T-helper 1 cell treated with Interleukin-12 subunit alpha and Interleukin-12 subunit beta and Interleukin-4 antibody, amounts not matched to agents 30 μg/mL and 1 μg/mL, for 36 hours (primary cell): ENCODE measurements at regions not wholly inside any gene's neighbourhood (a gene's known extent, or its start where the extent isn't known, plus 50 kb on each side); places are given as distances from the start of the nearest gene placed in this dataset.
"Not testable (repeated sequence)": the region's sequence is repeated elsewhere in the genome, so short reads cannot be mapped to it uniquely, and the experiment has no call there.

ENCODE experiments used
- H3K27ac Mint-ChIP-seq: one replicate; pipeline ENCODE4 v1.8.0; 2021; ENCODE audit warnings: mild to moderate bottlenecking, mixed read lengths
- H3K27me3 Mint-ChIP-seq: one replicate; pipeline ENCODE4 v1.8.0; 2021; ENCODE audit warnings: low read depth, mixed read lengths
- H3K36me3 Mint-ChIP-seq: one replicate; pipeline ENCODE4 v1.8.0; 2021; ENCODE audit warnings: low read depth, mixed read lengths
- H3K4me1 Mint-ChIP-seq: one replicate; pipeline ENCODE4 v1.8.0; 2021; ENCODE audit warnings: low read depth, mixed read lengths
- H3K4me3 Mint-ChIP-seq: one replicate; pipeline ENCODE4 v1.8.0; 2021; ENCODE audit warnings: mild to moderate bottlenecking, moderate library complexity, mixed read lengths
- H3K9me3 Mint-ChIP-seq: one replicate; pipeline ENCODE4 v1.8.0; 2021; ENCODE audit warnings: mixed read lengths

- H3K4me3 Mint-ChIP-seq, result no peak overlapping the region
- H3K36me3 Mint-ChIP-seq, result no peaks in the 10 kb centered on the region
- no peak overlapping the region for H3K27ac Mint-ChIP-seq
- no peaks in the 10 kb centered on the region for H3K9me3 Mint-ChIP-seq
- no peaks in the 10 kb centered on the region for H3K4me1 Mint-ChIP-seq
- no peaks in the 10 kb centered on the region for H3K27me3 Mint-ChIP-seq
These were observed 58.2 kb upstream of the TPTE start for GRCh38 chr21:10463156-10463555.

GRCh38 chr21:10464975-10465374 is 56.4 kb upstream of the TPTE start:
- Mint-ChIP-seq H3K4me1 (no peaks in the 10 kb centered on the region), H3K36me3 (no peaks in the 10 kb centered on the region), H3K27ac (no peak overlapping the region), H3K4me3 (no peak overlapping the region), H3K9me3 (no peaks in the 10 kb centered on the region), H3K27me3 (no peaks in the 10 kb centered on the region)

GRCh38 chr21:10465524-10466110 is 55.8 kb upstream of the TPTE start:
- H3K9me3 Mint-ChIP-seq, H3K27me3 Mint-ChIP-seq: not testable (repeated sequence)

GRCh38 chr21:10466200-10466599 is 55.2 kb upstream of the TPTE start:
- Mint-ChIP-seq H3K9me3 (no peaks in the 10 kb centered on the region), H3K36me3 (no peaks in the 10 kb centered on the region), H3K27me3 (no peaks in the 10 kb centered on the region), H3K4me1 (no peaks in the 10 kb centered on the region), H3K4me3 (no peak overlapping the region), H3K27ac (no peak overlapping the region)

More at GRCh38 chr21:10465524-10466110, 55.8 kb upstream of the TPTE start:
- H3K4me3 Mint-ChIP-seq, H3K27ac Mint-ChIP-seq, H3K36me3 Mint-ChIP-seq, H3K4me1 Mint-ChIP-seq: not testable (repeated sequence)
